DOHH2 (cell line): ENCODE measurements at regions not wholly inside any gene's neighbourhood (a gene's known extent, or its start where the extent isn't known, plus 50 kb on each side); places are given as distances from the start of the nearest gene placed in this dataset.
A peak's percentile ranks its signal among the peaks of the same experiment; 100 is the strongest.

Experiments used
- H3F3A ChIP-seq: fragments of 200-600 bp; sonication (generic), shearing (Covaris generic); 2 replicates; pipeline ENCODE4 v1.6.0; 2016; ENCODE audit warnings: antibody characterized with exemption, mild to moderate bottlenecking; ENCODE audit not compliant: control insufficient read depth, insufficient read depth
- H3K27ac ChIP-seq: fragments of 200-600 bp; sonication (generic); 2 replicates; pipeline ENCODE4 v1.5.1; 2014; ENCODE audit warnings: low read depth, mild to moderate bottlenecking, low read length, moderate library complexity
- H3K27me3 ChIP-seq: fragments of 200-600 bp; sonication (generic); 2 replicates; pipeline ENCODE4 v1.6.1; 2014; ENCODE audit warnings: mild to moderate bottlenecking, low read length, mixed read lengths; ENCODE audit not compliant: control insufficient read depth
- H3K36me3 ChIP-seq: fragments of 200-600 bp; sonication (generic); 2 replicates; pipeline ENCODE4 v1.6.1; 2014; ENCODE audit warnings: mild to moderate bottlenecking, low read length, moderate library complexity, mixed read lengths; ENCODE audit not compliant: control insufficient read depth
- H3K4me1 ChIP-seq: fragments of 200-600 bp; sonication (generic); 2 replicates; pipeline ENCODE4 v1.6.1; 2014; ENCODE audit warnings: mild to moderate bottlenecking, low read length, mixed read lengths; ENCODE audit not compliant: control insufficient read depth
- H3K4me2 ChIP-seq: fragments of 200-600 bp; sonication (generic); 2 replicates; pipeline ENCODE4 v1.6.0; 2014; ENCODE audit warnings: mild to moderate bottlenecking, low read length, moderate library complexity
- H3K4me3 ChIP-seq: fragments of 200-600 bp; sonication (generic); 2 replicates; pipeline ENCODE4 v1.5.1; 2014; ENCODE audit warnings: mild to moderate bottlenecking, low read length, mixed read lengths
- H3K79me2 ChIP-seq: fragments of 200-600 bp; sonication (generic); 2 replicates; pipeline ENCODE4 v1.6.1; 2014; ENCODE audit warnings: mild to moderate bottlenecking, low read length, mixed read lengths; ENCODE audit not compliant: control insufficient read depth
- H3K9me2 ChIP-seq: fragments of 200-600 bp; sonication (generic); replicated peaks from 2 replicates; pipeline ENCODE4 v1.6.1; 2014; ENCODE audit warnings: mild to moderate bottlenecking, low read length, mixed read lengths; ENCODE audit not compliant: control insufficient read depth
- H3K9me3 ChIP-seq: fragments of 200-600 bp; sonication (generic); 2 replicates; pipeline ENCODE4 v1.6.1; 2014; ENCODE audit warnings: antibody characterized with exemption, low read length, mixed read lengths; ENCODE audit not compliant: control insufficient read depth, insufficient read depth
- H4K20me1 ChIP-seq: fragments of 200-600 bp; sonication (generic); 2 replicates; pipeline ENCODE4 v1.6.0; 2014; ENCODE audit warnings: low read depth, mild to moderate bottlenecking, antibody characterized with exemption, low read length, moderate library complexity; ENCODE audit not compliant: control insufficient read depth, insufficient read depth
- CTCF ChIP-seq: fragments of 200-600 bp; sonication (generic); IDR thresholded peaks from one replicate; pipeline ENCODE4 v1.5.1; 2014; ENCODE audit warnings: antibody characterized with exemption, mild to moderate bottlenecking, low read depth, low read length; ENCODE audit not compliant: poor library complexity, severe bottlenecking
- EZH2phosphoT487 ChIP-seq: fragments of 200-600 bp; sonication (generic); IDR thresholded peaks from 2 replicates; pipeline ENCODE4 v1.6.1; 2017; ENCODE audit warnings: borderline replicate concordance, mild to moderate bottlenecking, antibody characterized with exemption, low read length, moderate library complexity, mixed read lengths

- H3K4me3 ChIP-seq, result no peak overlapping the region
- no peaks in the 10 kb centered on the region for H3K27me3 ChIP-seq
- no peaks in the 10 kb centered on the region for H4K20me1 ChIP-seq
- H3K4me1 ChIP-seq, result peaks cover under 1% of the 10 kb centered on the region
- no peak overlapping the region for H3K4me2 ChIP-seq
- no peaks in the 10 kb centered on the region for H3K36me3 ChIP-seq
- H3K27ac ChIP-seq, result no peak overlapping the region
- TF ChIP-seq CTCF (no peak), EZH2phosphoT487 (no peak)
- no peaks in the 10 kb centered on the region for H3K79me2 ChIP-seq
- H3F3A ChIP-seq, result no peaks in the 10 kb centered on the region
- no peaks in the 10 kb centered on the region for H3K9me2 ChIP-seq
- H3K9me3 ChIP-seq, result no peaks in the 10 kb centered on the region
Measured at GRCh38 chr5:89330140-89330539, 447.2 kb upstream of the MEF2C start.

GRCh38 chr5:89327608-89328007 is 444.6 kb upstream of the MEF2C start:
- Histone ChIP-seq H3K27ac (no peak overlapping the region), H3K9me2 (no peaks in the 10 kb centered on the region), H3K9me3 (no peaks in the 10 kb centered on the region), H3K4me2 (no peak overlapping the region), H3F3A (no peaks in the 10 kb centered on the region), H4K20me1 (no peaks in the 10 kb centered on the region), H3K4me3 (no peak overlapping the region), H3K36me3 (no peaks in the 10 kb centered on the region), H3K4me1 (peaks cover 9% of the 10 kb centered on the region), H3K79me2 (no peaks in the 10 kb centered on the region), H3K27me3 (no peaks in the 10 kb centered on the region)
- no peak for TF ChIP-seq EZH2phosphoT487
- no peak for TF ChIP-seq CTCF

GRCh38 chr5:89324990-89325389 is 442.0 kb upstream of the MEF2C start:
- no peak overlapping the region for H3K4me3 ChIP-seq
- no peaks in the 10 kb centered on the region for H3K9me3 ChIP-seq
- H3K9me2 ChIP-seq, result no peaks in the 10 kb centered on the region
- TF ChIP-seq EZH2phosphoT487 (no peak), CTCF (no peak)
- H3K27ac ChIP-seq, result no peak overlapping the region
- peaks cover 9% of the 10 kb centered on the region for H3K4me1 ChIP-seq
- no peaks in the 10 kb centered on the region for H3F3A ChIP-seq
- 0 out of 2 replicates have a peak overlapping the region, but pooled peaks have one; percentile 16 for H3K4me2 ChIP-seq
- H4K20me1 ChIP-seq, result no peaks in the 10 kb centered on the region
- H3K27me3 ChIP-seq, result no peaks in the 10 kb centered on the region
- H3K36me3 ChIP-seq, result no peaks in the 10 kb centered on the region
- H3K79me2 ChIP-seq, result no peaks in the 10 kb centered on the region
